SK-N-SH treated with all-trans-retinoic acid at 6 μM for 48 hours (cell line): ENCODE measurements at regions not wholly inside any gene's neighbourhood (a gene's known extent, or its start where the extent isn't known, plus 50 kb on each side); places are given as distances from the start of the nearest gene placed in this dataset.
"Not testable (repeated sequence)": the region's sequence is repeated elsewhere in the genome, so short reads cannot be mapped to it uniquely, and the experiment has no call there.

Experiments used
- CREB5 ChIP-seq: fragments of 250-450 bp; sonication (Bioruptor Pico); IDR thresholded peaks from 2 replicates; pipeline ENCODE4 v1.5.1; 2020; ENCODE audit warnings: low read depth, mild to moderate bottlenecking, moderate library complexity
- CSDC2 ChIP-seq: fragments of 250-450 bp; sonication (Bioruptor Pico); IDR thresholded peaks from 2 replicates; pipeline ENCODE4 v1.5.0; 2020; ENCODE audit warnings: mild to moderate bottlenecking, moderate library complexity
- POU6F1 ChIP-seq: fragments of 250-450 bp; sonication (Bioruptor Pico); IDR thresholded peaks from 2 replicates; pipeline ENCODE4 v1.8.0; 2021; ENCODE audit warnings: low read depth, mild to moderate bottlenecking, moderate library complexity, borderline replicate concordance
- TOX ChIP-seq: fragments of 250-450 bp; sonication (Bioruptor Pico); IDR thresholded peaks from 2 replicates; pipeline ENCODE4 v1.8.0; 2021; ENCODE audit warnings: mild to moderate bottlenecking, moderate library complexity, borderline replicate concordance
- ZC3H10 ChIP-seq: fragments of 250-450 bp; sonication (Bioruptor Pico); IDR thresholded peaks from 2 replicates; pipeline ENCODE4 v1.5.1; 2021; ENCODE audit warnings: mild to moderate bottlenecking, moderate library complexity
- ZFP30 ChIP-seq: fragments of 450-650 bp; formaldehyde crosslinking; IDR thresholded peaks from 2 replicates; pipeline ENCODE4 v1.5.0; 2022; ENCODE audit warnings: mild to moderate bottlenecking, moderate library complexity

GRCh38 chr15:20020588-20020987, 521.0 kb downstream of the GOLGA6L6 start:
- TF ChIP-seq ZFP30, TOX, POU6F1, CSDC2, CREB5, ZC3H10 (CRISPR knock-in tag): not testable (repeated sequence)
